Breast epithelium (tissue), 3 donors: ENCODE measurements at regions not wholly inside any gene's neighbourhood (a gene's known extent, or its start where the extent isn't known, plus 50 kb on each side); places are given as distances from the start of the nearest gene placed in this dataset.

Experiments used
- POLR2A ChIP-seq: fragments of 450-650 bp; IDR thresholded peaks from one replicate; pipeline ENCODE4 v1.6.1; 2016; ENCODE audit warnings: antibody characterized with exemption, mild to moderate bottlenecking, moderate library complexity
- TF ChIP-seq, protein P1 (sequence below), 3 donors: fragments of 450-650 bp; IDR thresholded peaks; one replicate each; pipeline ENCODE4 v1.5.1; 2016 to 2017; ENCODE audit warnings: antibody characterized with exemption in 3 of 3, mild to moderate bottlenecking in 3 of 3, moderate library complexity in 3 of 3

DNA sequence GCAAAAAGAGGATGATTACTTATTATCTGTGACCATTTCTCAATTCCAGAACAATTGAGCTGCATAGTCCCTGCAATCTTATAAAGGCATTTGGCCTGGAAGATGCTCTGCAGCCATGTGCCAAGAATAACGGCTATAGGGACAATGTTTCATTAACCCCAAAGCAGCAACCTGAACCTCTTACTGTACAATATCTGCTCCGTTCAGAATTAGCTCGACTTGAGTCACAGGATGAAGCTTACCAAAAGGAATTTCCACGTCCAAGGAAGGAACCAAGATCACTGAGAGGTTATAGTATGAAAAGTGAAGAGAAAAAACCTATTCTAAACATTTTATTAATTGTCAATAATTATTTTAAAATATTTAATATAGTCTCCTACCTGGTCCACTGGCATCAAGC lies 167.3 kb upstream of the GMDS start:
- TF ChIP-seq, protein P1, sequence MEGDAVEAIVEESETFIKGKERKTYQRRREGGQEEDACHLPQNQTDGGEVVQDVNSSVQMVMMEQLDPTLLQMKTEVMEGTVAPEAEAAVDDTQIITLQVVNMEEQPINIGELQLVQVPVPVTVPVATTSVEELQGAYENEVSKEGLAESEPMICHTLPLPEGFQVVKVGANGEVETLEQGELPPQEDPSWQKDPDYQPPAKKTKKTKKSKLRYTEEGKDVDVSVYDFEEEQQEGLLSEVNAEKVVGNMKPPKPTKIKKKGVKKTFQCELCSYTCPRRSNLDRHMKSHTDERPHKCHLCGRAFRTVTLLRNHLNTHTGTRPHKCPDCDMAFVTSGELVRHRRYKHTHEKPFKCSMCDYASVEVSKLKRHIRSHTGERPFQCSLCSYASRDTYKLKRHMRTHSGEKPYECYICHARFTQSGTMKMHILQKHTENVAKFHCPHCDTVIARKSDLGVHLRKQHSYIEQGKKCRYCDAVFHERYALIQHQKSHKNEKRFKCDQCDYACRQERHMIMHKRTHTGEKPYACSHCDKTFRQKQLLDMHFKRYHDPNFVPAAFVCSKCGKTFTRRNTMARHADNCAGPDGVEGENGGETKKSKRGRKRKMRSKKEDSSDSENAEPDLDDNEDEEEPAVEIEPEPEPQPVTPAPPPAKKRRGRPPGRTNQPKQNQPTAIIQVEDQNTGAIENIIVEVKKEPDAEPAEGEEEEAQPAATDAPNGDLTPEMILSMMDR (IDR thresholded peaks at IDR 0.05), result no peak
- no peak for TF ChIP-seq POLR2A
